HEK293 (cell line): ENCODE measurements at regions not wholly inside any gene's neighbourhood (a gene's known extent, or its start where the extent isn't known, plus 50 kb on each side); places are given as distances from the start of the nearest gene placed in this dataset.

Experiments used
- ZNF114 ChIP-seq: fragments of 450-650 bp; formaldehyde crosslinking; IDR thresholded peaks from 2 replicates; pipeline ENCODE4 v1.5.0; 2017; ENCODE audit warnings: missing biosample characterization, missing genetic modification characterization
- ZNF211 ChIP-seq: fragments of 450-650 bp; formaldehyde crosslinking; IDR thresholded peaks from 2 replicates; pipeline ENCODE4 v1.5.1; 2016; ENCODE audit warnings: low read depth, missing biosample characterization, missing genetic modification characterization
- ZNF221 ChIP-seq: fragments of 450-650 bp; formaldehyde crosslinking; IDR thresholded peaks from 2 replicates; pipeline ENCODE4 v1.5.1; 2017; ENCODE audit warnings: missing biosample characterization, missing genetic modification characterization, borderline replicate concordance
- ZNF274 ChIP-seq, 2 experiments: fragments of 200-500 bp in 1 of 2; fragments of 450-650 bp in 1 of 2; sonication (Bioruptor generic) in 1 of 2; formaldehyde crosslinking in 1 of 2; IDR thresholded peaks; 2 replicates each; pipeline versions ENCODE4 v1.5.1 to v1.6.1; 2014 to 2016; ENCODE audit warnings: borderline replicate concordance in 1 of 2, inconsistent platforms in 1 of 2, low read length in 1 of 2, missing biosample characterization in 1 of 2, missing genetic modification characterization in 1 of 2
- ZNF747 ChIP-seq: fragments of 450-650 bp; formaldehyde crosslinking; IDR thresholded peaks from 2 replicates; pipeline ENCODE4 v1.5.1; 2016; ENCODE audit warnings: missing biosample characterization, missing genetic modification characterization
- TF ChIP-seq, protein P1 (sequence below): fragments of 450-650 bp; formaldehyde crosslinking; IDR thresholded peaks from 2 replicates; pipeline ENCODE4 v1.5.1; 2016; ENCODE audit warnings: missing biosample characterization, missing genetic modification characterization
- TF ChIP-seq, protein P2 (sequence below): fragments of 450-650 bp; formaldehyde crosslinking; IDR thresholded peaks from 2 replicates; pipeline ENCODE4 v1.5.1; 2016; ENCODE audit warnings: missing biosample characterization, missing genetic modification characterization
- TF ChIP-seq, protein P3 (sequence below): fragments of 450-650 bp; formaldehyde crosslinking; IDR thresholded peaks from 2 replicates; pipeline ENCODE4 v1.5.1; 2017; ENCODE audit warnings: missing biosample characterization, missing genetic modification characterization

DNA sequence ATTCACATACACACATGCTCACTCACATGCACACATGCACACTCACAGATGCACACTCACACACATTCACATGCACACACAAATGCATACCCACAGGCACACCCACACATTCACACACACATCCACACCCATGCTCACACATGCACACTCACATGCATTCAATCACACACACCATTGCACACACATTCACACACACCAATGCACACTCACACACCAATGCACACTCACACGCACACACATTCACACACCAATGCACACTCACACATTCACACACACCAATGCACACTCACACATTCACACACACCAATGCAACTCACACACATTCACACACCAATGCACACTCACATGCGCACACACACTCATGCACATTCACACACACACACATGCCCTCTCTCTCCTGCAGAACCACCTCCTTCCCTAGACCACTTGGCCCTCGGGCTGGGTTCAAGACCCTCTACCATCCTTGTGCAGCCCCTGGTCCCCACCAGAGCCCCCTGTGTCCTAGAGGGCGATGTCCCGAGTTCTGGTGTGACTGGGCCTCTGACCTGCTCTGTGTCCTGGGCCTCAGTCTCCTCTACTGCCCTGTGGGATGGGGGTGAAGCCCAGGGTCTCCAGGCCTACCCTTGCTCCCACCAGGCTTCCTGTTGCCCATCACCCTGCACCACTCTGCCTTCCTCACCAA is 139.0 kb downstream of the OLFM1 start:
- TF ChIP-seq ZNF274 (IDR thresholded peaks at IDR 0.05; ENCODE audit: low read length): no peak
- TF ChIP-seq ZNF274 (tag by site-specific recombination; IDR thresholded peaks at IDR 0.05; ENCODE audit: borderline replicate concordance): no peak
- TF ChIP-seq, protein P1, sequence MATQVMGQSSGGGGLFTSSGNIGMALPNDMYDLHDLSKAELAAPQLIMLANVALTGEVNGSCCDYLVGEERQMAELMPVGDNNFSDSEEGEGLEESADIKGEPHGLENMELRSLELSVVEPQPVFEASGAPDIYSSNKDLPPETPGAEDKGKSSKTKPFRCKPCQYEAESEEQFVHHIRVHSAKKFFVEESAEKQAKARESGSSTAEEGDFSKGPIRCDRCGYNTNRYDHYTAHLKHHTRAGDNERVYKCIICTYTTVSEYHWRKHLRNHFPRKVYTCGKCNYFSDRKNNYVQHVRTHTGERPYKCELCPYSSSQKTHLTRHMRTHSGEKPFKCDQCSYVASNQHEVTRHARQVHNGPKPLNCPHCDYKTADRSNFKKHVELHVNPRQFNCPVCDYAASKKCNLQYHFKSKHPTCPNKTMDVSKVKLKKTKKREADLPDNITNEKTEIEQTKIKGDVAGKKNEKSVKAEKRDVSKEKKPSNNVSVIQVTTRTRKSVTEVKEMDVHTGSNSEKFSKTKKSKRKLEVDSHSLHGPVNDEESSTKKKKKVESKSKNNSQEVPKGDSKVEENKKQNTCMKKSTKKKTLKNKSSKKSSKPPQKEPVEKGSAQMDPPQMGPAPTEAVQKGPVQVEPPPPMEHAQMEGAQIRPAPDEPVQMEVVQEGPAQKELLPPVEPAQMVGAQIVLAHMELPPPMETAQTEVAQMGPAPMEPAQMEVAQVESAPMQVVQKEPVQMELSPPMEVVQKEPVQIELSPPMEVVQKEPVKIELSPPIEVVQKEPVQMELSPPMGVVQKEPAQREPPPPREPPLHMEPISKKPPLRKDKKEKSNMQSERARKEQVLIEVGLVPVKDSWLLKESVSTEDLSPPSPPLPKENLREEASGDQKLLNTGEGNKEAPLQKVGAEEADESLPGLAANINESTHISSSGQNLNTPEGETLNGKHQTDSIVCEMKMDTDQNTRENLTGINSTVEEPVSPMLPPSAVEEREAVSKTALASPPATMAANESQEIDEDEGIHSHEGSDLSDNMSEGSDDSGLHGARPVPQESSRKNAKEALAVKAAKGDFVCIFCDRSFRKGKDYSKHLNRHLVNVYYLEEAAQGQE (tag by site-specific recombination): no peak
- TF ChIP-seq, protein P2, sequence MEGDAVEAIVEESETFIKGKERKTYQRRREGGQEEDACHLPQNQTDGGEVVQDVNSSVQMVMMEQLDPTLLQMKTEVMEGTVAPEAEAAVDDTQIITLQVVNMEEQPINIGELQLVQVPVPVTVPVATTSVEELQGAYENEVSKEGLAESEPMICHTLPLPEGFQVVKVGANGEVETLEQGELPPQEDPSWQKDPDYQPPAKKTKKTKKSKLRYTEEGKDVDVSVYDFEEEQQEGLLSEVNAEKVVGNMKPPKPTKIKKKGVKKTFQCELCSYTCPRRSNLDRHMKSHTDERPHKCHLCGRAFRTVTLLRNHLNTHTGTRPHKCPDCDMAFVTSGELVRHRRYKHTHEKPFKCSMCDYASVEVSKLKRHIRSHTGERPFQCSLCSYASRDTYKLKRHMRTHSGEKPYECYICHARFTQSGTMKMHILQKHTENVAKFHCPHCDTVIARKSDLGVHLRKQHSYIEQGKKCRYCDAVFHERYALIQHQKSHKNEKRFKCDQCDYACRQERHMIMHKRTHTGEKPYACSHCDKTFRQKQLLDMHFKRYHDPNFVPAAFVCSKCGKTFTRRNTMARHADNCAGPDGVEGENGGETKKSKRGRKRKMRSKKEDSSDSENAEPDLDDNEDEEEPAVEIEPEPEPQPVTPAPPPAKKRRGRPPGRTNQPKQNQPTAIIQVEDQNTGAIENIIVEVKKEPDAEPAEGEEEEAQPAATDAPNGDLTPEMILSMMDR (tag by site-specific recombination): no peak
- no peak for TF ChIP-seq ZNF747
- TF ChIP-seq ZNF221 (tag by site-specific recombination): no peak
- no peak for TF ChIP-seq ZNF211
- TF ChIP-seq, protein P3, sequence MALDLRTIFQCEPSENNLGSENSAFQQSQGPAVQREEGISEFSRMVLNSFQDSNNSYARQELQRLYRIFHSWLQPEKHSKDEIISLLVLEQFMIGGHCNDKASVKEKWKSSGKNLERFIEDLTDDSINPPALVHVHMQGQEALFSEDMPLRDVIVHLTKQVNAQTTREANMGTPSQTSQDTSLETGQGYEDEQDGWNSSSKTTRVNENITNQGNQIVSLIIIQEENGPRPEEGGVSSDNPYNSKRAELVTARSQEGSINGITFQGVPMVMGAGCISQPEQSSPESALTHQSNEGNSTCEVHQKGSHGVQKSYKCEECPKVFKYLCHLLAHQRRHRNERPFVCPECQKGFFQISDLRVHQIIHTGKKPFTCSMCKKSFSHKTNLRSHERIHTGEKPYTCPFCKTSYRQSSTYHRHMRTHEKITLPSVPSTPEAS: peak; percentile 91
- no peak for TF ChIP-seq ZNF114 (tag by site-specific recombination)
